Mucosa of rectum (tissue), 2 donors: ENCODE measurements at regions not wholly inside any gene's neighbourhood (a gene's known extent, or its start where the extent isn't known, plus 50 kb on each side); places are given as distances from the start of the nearest gene placed in this dataset.

Experiments
- H3K27ac ChIP-seq, 2 donors: one replicate each; pipeline ENCODE4 v1.7.0; 2013; ENCODE audit warnings: inconsistent platforms in 2 of 2, low read depth in 2 of 2, low read length in 2 of 2
- H3K27me3 ChIP-seq, 2 donors: one replicate each; pipeline ENCODE4 v1.7.0; 2013; ENCODE audit warnings: low read length in 2 of 2; ENCODE audit not compliant: control insufficient read depth in 2 of 2, insufficient read depth in 2 of 2
- H3K36me3 ChIP-seq, 2 donors: one replicate each; pipeline ENCODE4 v1.7.0; 2013; ENCODE audit warnings: low read length in 2 of 2; ENCODE audit not compliant: control insufficient read depth in 2 of 2, insufficient read depth in 2 of 2
- H3K4me1 ChIP-seq, 2 donors: one replicate each; pipeline ENCODE4 v1.7.0; 2013; ENCODE audit warnings: low read length in 2 of 2, mild to moderate bottlenecking in 1 of 2; ENCODE audit not compliant: control insufficient read depth in 2 of 2, insufficient read depth in 2 of 2
- H3K4me3 ChIP-seq, 2 donors: one replicate each; pipeline ENCODE4 v1.7.0; 2013; ENCODE audit warnings: low read length in 2 of 2
- H3K9ac ChIP-seq, 2 donors: one replicate each; pipeline ENCODE4 v1.7.0; 2013; ENCODE audit warnings: low read length in 2 of 2, low read depth in 1 of 2, mild to moderate bottlenecking in 1 of 2
- H3K9me3 ChIP-seq, 2 donors: one replicate each; pipeline ENCODE4 v1.7.0; 2013; ENCODE audit warnings: low read length in 2 of 2; ENCODE audit not compliant: control insufficient read depth in 2 of 2
- donor health status: healthy.
- donor health status: Normal muscosa, but diverticular disease.

- Histone ChIP-seq H3K9ac (no peak overlapping the region), H3K36me3 (no peaks in the 10 kb centered on the region), H3K27ac (no peak overlapping the region), H3K9me3 (no peaks in the 10 kb centered on the region), H3K4me3 (no peak overlapping the region), H3K4me1 (no peaks in the 10 kb centered on the region), H3K27me3 (no peaks in the 10 kb centered on the region)
These were observed 153.8 kb upstream of the COL1A2 start for GRCh38 chr7:94240902-94241301.

- H3K27me3 ChIP-seq, result no peaks in the 10 kb centered on the region
- H3K9ac ChIP-seq, result no peak overlapping the region
- H3K27ac ChIP-seq, result no peak overlapping the region
- no peaks in the 10 kb centered on the region for H3K9me3 ChIP-seq
- H3K4me1 ChIP-seq, result no peaks in the 10 kb centered on the region
- no peak overlapping the region for H3K4me3 ChIP-seq
- H3K36me3 ChIP-seq, result no peaks in the 10 kb centered on the region
These were observed 153.2 kb upstream of the COL1A2 start for GRCh38 chr7:94241402-94241925.

DNA sequence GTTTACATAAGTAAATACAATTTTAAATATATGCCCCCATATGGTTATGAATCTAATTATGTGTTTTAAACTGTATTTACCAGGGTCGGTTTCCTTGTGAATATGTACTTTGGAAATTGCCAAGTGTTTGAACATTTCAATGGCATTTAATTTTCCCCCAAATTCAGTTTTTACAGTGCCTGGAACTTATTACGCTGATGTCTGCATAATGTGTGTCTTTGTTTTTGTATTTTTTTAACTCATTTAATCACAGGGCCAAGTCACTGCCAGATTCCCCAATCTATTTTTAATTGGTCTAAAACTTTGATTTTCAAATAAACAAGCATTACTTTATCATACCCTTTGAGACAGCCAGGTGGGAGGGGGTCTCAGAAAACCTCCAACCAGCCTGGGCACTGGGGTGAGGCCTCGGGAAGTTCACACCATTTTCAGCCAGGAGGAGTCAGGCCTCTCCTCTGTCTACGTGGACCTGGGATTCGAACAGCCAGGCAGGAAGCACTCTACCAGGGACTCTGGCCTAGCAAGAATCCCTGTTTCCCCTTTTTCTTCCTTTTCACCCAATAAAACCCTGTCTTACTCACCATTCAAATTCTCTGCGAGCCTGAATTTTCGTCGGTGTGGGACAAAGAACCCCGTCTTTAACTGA, 151.5 kb upstream of the COL1A2 start:
- no peaks in the 10 kb centered on the region for H3K36me3 ChIP-seq
- H3K4me3 ChIP-seq, result no peak overlapping the region
- H3K9ac ChIP-seq, result no peak overlapping the region
- no peaks in the 10 kb centered on the region for H3K4me1 ChIP-seq
- no peak overlapping the region for H3K27ac ChIP-seq
- H3K27me3 ChIP-seq, result no peaks in the 10 kb centered on the region
- H3K9me3 ChIP-seq, result no peaks in the 10 kb centered on the region

DNA sequence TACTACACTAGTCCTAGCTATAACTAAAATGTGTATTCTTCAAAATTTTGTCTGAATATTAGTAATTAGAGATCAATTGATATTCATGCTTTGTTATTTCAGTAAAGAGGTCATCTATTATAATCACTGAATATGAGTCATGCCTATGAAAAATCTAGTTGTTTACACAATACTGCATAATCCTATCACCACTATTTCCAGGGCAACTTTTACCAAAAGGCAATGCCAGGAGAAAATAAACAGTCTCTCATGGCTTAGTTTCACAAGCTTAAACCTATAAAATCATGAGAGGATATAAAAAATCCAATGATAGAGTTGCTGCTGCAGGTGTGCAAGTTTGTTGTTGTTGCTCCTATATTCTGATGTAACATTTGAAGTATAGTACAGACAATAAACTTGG, 149.9 kb upstream of the COL1A2 start:
- Histone ChIP-seq H3K4me1 (no peaks in the 10 kb centered on the region), H3K4me3 (no peak overlapping the region), H3K27me3 (no peaks in the 10 kb centered on the region), H3K9ac (no peak overlapping the region), H3K27ac (no peak overlapping the region), H3K36me3 (no peaks in the 10 kb centered on the region), H3K9me3 (no peaks in the 10 kb centered on the region)

DNA sequence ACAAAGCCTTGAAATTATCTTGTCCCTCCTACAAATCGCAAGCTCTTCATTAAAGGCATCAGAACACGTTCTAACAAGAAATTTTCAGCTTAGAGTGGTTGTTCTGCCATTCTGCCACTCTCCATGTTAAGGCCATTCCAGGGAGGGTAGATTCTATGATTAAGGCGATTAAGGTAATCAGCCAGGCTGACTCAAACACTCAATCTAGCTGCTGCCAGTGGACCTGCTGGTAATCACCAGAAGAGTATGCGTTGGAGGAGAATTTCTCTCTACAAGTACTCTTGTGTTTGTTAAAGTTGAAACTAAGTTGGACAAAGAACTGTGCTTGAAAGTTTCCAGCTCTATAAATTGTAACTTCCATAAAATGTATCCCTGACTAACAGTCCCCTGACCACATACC, 149.2 kb upstream of the COL1A2 start:
- no peaks in the 10 kb centered on the region for H3K4me1 ChIP-seq
- H3K27me3 ChIP-seq, result no peaks in the 10 kb centered on the region
- no peak overlapping the region for H3K4me3 ChIP-seq
- no peak overlapping the region for H3K27ac ChIP-seq
- H3K9ac ChIP-seq, result no peak overlapping the region
- H3K9me3 ChIP-seq, result no peaks in the 10 kb centered on the region
- H3K36me3 ChIP-seq, result no peaks in the 10 kb centered on the region

DNA sequence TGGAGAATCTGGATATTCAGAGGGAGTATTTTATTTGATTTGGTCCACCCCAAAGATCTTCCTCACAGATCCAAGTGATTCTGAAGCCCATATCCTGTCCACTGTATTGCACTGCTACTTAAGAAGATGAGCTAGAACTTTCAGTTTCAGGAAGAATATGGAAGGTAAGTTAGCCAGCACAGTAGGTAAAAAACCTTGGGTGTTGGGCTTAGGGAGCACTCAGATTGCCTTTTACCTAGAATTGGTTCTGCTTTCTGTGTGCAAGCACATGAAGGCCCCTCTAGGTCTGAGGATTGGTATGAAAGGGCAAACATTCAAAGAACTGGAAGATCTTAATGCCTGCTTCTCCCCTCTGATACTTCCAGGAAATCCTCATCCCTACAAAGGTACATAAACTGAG, 146.7 kb upstream of the COL1A2 start:
- Histone ChIP-seq H3K27me3 (no peaks in the 10 kb centered on the region), H3K4me1 (no peaks in the 10 kb centered on the region), H3K27ac (no peak overlapping the region), H3K9me3 (no peaks in the 10 kb centered on the region), H3K9ac (no peak overlapping the region), H3K36me3 (no peaks in the 10 kb centered on the region), H3K4me3 (no peak overlapping the region)

GRCh38 chr7:94249631-94250030, 145.1 kb upstream of the COL1A2 start:
- H3K4me1 ChIP-seq, result no peaks in the 10 kb centered on the region
- no peak overlapping the region for H3K9ac ChIP-seq
- no peak overlapping the region for H3K4me3 ChIP-seq
- H3K27ac ChIP-seq, result no peak overlapping the region
- no peaks in the 10 kb centered on the region for H3K9me3 ChIP-seq
- H3K27me3 ChIP-seq, result no peaks in the 10 kb centered on the region
- no peaks in the 10 kb centered on the region for H3K36me3 ChIP-seq

DNA sequence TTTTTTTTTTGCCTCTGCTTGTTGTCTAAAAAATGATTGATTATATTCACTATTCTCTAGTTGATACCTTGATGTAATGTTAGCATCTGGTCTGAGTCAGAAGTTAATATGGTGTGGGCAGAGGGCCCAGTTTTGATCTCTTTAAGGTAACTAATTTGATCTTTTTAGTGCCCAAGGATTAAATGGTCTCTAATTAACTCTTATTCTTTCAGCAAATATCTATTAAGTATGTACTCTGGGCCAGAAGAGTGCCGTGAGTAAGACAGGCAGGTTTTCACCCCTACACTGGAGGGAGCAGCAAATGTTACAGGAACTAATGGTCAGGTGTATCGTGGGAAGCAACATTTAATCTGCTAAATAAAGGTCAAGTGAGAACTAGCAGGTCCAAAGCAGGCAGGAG, 144.6 kb upstream of the COL1A2 start:
- H3K4me1 ChIP-seq, result no peaks in the 10 kb centered on the region
- no peak overlapping the region for H3K4me3 ChIP-seq
- no peaks in the 10 kb centered on the region for H3K9me3 ChIP-seq
- no peaks in the 10 kb centered on the region for H3K27me3 ChIP-seq
- H3K36me3 ChIP-seq, result no peaks in the 10 kb centered on the region
- H3K9ac ChIP-seq, result no peak overlapping the region
- H3K27ac ChIP-seq, result no peak overlapping the region

- H3K4me1 ChIP-seq, result no peaks in the 10 kb centered on the region
- H3K27ac ChIP-seq, result no peak overlapping the region
- H3K9me3 ChIP-seq, result no peaks in the 10 kb centered on the region
- no peak overlapping the region for H3K9ac ChIP-seq
- no peaks in the 10 kb centered on the region for H3K36me3 ChIP-seq
- H3K4me3 ChIP-seq, result no peak overlapping the region
- H3K27me3 ChIP-seq, result no peaks in the 10 kb centered on the region
These were observed 143.7 kb upstream of the COL1A2 start for GRCh38 chr7:94250987-94251386.

DNA sequence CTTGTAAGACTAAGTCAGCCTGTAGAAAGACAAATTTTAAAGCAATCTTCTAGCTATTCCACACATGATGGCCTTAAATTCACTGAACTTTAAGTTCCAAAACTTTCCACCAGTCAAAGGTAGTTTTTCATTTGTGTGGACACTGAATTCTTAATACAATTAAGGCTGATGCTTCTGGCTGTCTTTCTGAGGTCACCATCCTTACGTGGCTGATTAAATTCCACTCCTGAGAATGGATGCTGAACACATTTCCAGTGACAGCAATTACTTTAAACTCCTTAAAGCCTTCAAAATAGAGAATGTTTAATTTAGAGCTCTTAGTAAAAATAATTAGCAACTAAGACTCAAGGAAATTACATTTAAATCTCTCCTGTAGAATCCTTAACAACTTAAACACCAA, 142.6 kb upstream of the COL1A2 start:
- no peak overlapping the region for H3K9ac ChIP-seq
- no peak overlapping the region for H3K4me3 ChIP-seq
- no peaks in the 10 kb centered on the region for H3K27me3 ChIP-seq
- H3K4me1 ChIP-seq, result no peaks in the 10 kb centered on the region
- H3K9me3 ChIP-seq, result no peaks in the 10 kb centered on the region
- no peak overlapping the region for H3K27ac ChIP-seq
- no peaks in the 10 kb centered on the region for H3K36me3 ChIP-seq

GRCh38 chr7:94252971-94253370, 141.7 kb upstream of the COL1A2 start:
- Histone ChIP-seq H3K4me1 (no peaks in the 10 kb centered on the region), H3K36me3 (no peaks in the 10 kb centered on the region), H3K27me3 (no peaks in the 10 kb centered on the region), H3K4me3 (no peak overlapping the region), H3K9ac (no peak overlapping the region), H3K27ac (no peak overlapping the region), H3K9me3 (no peaks in the 10 kb centered on the region)
